Amniotic epithelial cell (primary cell): ENCODE measurements at regions not wholly inside any gene's neighbourhood (a gene's known extent, or its start where the extent isn't known, plus 50 kb on each side); places are given as distances from the start of the nearest gene placed in this dataset.
A peak's percentile ranks its signal among the peaks of the same experiment; 100 is the strongest.
"Not testable (repeated sequence)": the region's sequence is repeated elsewhere in the genome, so short reads cannot be mapped to it uniquely, and the experiment has no call there.

Experiments
- DNase-seq: peaks from one replicate; pipeline ENCODE4 v3.0.0-alpha.2; 2010; ENCODE audit warnings: low read depth

DNA sequence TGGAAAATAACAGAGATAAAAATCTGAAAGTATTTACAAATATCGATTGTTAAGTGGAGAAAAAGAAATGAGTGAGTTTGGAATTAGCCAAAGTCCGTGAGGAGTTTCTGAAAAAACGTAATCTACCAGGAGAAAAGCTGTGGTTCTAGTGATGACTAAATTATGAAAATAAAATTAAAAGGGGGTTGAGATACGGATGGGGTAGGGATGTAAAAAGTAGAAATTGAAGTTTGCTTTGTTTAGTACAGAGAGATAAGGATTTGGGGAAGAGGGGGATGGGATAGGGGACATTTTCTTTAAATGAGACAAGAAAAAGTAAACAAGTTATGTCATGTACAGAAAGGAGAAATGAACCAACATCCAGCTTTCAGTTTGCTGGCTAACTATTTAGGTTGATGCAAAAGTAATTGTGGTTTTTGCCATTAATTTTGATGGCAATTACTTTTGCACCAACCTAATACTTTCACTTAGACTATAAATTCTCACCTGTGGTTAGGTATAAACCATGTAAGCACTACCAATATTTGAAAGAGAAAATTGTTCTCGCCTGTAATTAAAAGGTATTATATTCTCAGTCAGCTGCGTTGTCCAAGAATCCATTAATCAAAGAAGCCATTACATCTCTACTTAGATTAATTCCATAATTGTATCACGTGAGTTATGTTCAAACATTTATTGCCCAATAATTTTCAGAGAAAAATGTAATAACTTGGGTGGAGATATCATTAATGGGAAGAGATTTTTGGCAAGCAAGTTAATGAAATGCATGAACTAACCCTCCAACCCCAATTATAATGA is 143.0 kb upstream of the NRP1 start:
- no peak for DNase-seq

- no peak for DNase-seq
Observed at GRCh38 chr10:33476757-33477273, 142.3 kb upstream of the NRP1 start.

DNA sequence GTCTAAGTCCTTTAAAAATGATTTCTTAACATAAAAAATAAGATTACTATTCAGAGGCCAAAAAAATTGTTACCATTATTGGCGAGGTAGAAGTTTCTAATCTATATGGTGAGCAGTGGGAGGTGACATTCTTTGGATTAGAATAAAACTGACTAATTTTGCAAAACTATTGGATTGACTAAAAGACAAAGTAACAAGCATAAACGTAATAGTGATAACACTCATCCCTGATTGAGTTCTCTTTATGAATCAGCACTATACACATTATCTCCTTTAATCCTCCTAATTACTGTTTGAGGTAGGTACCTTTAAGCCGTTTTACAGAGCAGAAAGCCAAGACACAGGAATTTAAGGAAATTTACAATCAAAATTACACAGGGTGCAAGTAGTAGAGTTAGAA is 139.2 kb upstream of the NRP1 start:
- no peak for DNase-seq

DNA sequence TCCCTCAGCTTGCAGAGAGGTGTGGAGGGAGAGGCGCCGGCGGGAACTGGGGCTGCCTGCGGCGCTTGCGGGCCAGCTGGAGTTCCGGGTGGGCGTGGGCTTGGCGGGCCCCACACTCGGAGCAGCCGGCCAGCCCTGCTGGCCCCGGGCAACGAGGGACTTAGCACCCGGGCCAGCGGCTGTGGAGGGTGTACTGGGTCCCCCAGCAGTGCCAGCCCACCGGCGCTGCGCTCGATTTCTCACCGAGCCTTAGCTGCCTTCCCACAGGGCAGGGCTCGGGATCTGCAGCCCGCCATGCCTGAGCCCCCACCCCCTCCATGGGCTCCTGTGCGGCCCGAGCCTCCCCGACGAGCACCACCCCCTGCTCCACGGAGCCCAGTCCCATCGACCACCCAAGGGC is 133.5 kb upstream of the NRP1 start:
- DNase-seq: not testable (repeated sequence)

- DNase-seq: no peak
Observed at GRCh38 chr10:33465747-33466146, 131.3 kb upstream of the NRP1 start.

GRCh38 chr10:33463011-33463410 is 128.5 kb upstream of the NRP1 start:
- DNase-seq: no peak

DNA sequence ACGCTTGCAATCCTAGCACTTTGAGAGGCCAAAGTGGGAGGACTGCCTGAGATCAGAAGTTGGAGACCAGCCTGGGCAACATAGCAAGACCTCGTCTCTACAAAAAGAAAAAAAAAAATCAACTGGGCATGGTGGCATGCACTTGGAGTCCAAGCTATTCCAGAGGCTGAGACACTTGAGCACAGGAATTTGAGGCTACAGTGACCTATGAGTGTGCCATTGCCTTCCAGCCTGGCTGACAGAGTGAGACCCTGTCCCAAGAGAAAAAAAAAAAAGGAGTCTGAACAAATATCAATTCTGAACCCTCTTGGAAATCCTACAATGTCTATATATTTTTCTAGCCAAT is 126.8 kb upstream of the NRP1 start:
- DNase-seq: no peak

DNA sequence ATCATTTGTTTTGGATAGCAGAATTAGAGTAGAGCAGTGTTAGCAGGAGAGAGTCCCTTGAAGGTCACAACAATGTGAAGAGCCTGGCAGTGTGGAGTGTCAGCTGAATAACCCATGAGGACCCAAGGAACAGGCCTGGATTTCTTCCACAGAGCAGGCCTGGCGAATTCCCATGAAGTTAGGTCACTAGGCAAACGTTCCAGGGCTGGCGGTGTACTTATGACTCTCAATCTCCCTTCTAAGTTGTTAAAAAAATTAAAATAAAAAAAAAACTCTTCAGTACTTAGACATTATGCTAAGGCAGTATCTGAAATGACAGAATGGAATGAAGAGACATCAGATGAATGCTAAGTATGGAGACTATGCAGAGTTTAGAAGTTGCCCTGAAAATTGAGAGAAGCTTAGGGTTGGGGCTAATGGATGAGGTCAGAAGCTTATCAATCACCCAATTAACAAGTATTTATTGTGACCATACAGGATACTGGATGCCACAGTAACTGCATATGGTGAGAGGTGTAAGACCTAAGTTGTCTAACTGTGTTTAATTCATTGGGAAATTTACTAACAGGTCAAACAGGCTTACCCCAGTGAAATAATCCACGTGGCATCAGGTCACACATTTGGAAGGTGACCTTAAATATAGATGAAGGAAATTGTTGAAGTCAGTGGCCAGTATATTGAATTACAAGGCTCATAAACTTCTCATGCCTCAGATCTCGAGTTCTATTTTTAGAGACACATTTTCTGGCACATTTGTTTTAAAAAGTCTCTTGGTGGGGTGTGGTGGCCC is 126.2 kb upstream of the NRP1 start:
- peak; percentile 41 for DNase-seq

- DNase-seq: peak; percentile 43
Observed at GRCh38 chr10:33459602-33460001, 125.1 kb upstream of the NRP1 start.

GRCh38 chr10:33455029-33455428 is 120.6 kb upstream of the NRP1 start:
- DNase-seq: no peak

DNA sequence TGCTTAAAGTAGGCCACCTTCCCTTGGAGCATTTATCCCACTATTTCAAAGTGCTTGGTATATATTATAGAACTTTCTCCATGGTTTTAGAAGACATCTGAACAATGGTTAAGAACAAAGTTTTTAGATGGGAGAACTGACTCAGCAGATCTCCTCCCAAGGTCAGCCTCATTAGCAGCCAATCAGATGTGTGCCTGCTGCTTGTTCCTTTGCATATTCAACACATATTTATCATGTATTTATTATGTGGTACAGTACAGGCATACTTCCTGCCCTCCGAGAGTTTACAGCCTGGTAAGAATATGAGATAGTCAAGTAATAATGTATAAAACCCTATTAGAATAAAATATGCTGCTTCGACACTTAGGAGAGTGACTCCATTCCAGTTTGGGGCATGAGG is 120.1 kb upstream of the NRP1 start:
- no peak for DNase-seq

GRCh38 chr10:33453081-33454025 is 118.9 kb upstream of the NRP1 start:
- peak; percentile 46 for DNase-seq

- no peak for DNase-seq
Observed at GRCh38 chr10:33448421-33449140, 114.1 kb upstream of the NRP1 start.

- DNase-seq: no peak
Observed at GRCh38 chr10:33441561-33441960, 107.1 kb upstream of the NRP1 start.

DNA sequence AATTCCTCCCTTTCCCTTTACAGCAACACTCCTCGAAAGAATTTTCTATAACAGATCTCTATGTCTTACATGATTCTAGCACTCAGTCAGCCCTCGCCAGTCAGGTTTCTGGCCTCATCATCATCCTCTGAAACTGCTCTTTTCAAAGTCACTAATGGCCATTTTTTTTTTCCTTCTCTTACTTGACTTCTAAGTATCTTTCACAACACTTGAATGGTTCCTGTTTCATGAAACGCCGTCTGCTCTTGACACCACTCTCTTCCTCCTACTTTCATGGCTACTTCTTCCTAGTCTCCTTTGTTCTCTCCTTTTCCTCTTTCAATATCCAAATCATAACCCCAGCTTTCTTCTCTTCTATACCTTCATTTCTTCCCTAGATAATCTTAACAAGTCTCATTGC is 100.5 kb upstream of the NRP1 start:
- no peak for DNase-seq

DNA sequence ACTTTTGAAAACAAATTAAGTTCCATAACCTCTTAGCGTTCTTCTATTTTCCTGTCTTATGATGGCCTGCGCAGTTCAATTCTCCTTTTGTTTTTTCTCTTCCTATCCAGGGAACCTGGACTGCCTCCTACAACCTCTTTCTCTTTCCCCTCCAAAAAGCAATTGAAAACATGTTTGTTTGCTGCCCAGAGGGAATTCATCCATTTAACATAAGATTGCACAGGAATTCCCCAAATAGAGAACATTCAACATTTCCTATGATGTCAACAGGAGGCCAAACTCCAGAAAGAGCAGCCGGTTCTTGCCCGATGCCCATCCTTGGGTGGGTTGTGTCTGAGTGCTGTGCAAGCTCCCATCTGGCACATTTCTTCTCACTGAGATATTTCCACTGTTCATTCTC is 94.2 kb upstream of the NRP1 start:
- DNase-seq: no peak

GRCh38 chr10:33423154-33423529 is 88.7 kb upstream of the NRP1 start:
- DNase-seq: no peak

- no peak for DNase-seq
Observed at GRCh38 chr10:33422471-33423153, 88.1 kb upstream of the NRP1 start.

DNA sequence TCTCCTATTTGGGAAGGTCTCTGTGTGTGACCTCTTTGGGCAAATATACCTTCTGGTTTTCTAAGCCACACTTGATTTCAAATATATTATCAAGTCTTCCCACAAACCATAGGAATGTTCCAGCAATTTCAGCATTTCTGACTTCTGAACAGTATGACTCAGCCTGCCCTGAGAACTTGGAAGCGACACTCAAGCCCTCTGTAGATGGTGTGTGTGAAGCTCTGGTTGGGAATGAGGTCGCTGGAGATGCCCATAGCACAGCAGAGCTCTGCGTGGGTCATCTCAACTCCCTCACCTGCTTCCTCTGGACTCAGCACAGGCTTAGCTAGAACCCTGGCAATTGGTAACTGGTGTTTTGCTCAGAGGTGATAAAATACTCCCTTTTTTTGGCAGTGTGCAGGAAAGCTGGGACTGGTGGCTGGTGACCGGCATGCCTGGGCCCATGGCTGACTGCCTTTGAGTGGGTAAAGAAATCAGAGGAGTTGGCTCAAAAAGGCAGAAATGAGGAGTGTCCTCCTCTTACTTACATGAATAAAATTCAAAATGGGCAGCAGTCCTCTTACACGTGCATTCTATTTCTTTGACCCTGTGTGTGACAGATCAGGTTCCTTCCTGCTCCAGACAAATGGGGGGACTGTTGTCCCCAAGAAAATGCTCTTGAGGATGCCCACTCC is 87.5 kb upstream of the NRP1 start:
- peak; percentile 95 for DNase-seq

- no peak for DNase-seq
Observed at GRCh38 chr10:33419311-33419710, 84.8 kb upstream of the NRP1 start.
